Ishikawa (cell line): ENCODE measurements at regions not wholly inside any gene's neighbourhood (a gene's known extent, or its start where the extent isn't known, plus 50 kb on each side); places are given as distances from the start of the nearest gene placed in this dataset.

Source experiments
- CEBPB ChIP-seq: IDR thresholded peaks from 2 replicates; pipeline ENCODE4 v1.6.1; 2012
- CREB1 ChIP-seq: IDR thresholded peaks from 2 replicates; pipeline ENCODE4 v1.6.1; 2012; ENCODE audit warnings: low read depth
- EGR1 ChIP-seq: IDR thresholded peaks from 2 replicates; pipeline ENCODE4 v1.6.1; 2012
- EP300 ChIP-seq: IDR thresholded peaks from 2 replicates; pipeline ENCODE4 v1.6.1; 2012; ENCODE audit warnings: borderline replicate concordance
- FOXM1 ChIP-seq: IDR thresholded peaks from 2 replicates; pipeline ENCODE4 v1.6.1; 2012; ENCODE audit warnings: low read depth, borderline replicate concordance
- MAX ChIP-seq: IDR thresholded peaks from 2 replicates; pipeline ENCODE4 v1.6.1; 2012
- NFIC ChIP-seq: IDR thresholded peaks from 2 replicates; pipeline ENCODE4 v1.6.1; 2012
- RAD21 ChIP-seq: IDR thresholded peaks from 2 replicates; pipeline ENCODE4 v1.6.1; 2012; ENCODE audit warnings: low read depth
- REST ChIP-seq: IDR thresholded peaks from 2 replicates; pipeline ENCODE4 v1.6.1; 2012; ENCODE audit warnings: low read depth, mild to moderate bottlenecking
- TAF1 ChIP-seq: IDR thresholded peaks from 2 replicates; pipeline ENCODE4 v1.6.1; 2012; ENCODE audit warnings: low read depth, mild to moderate bottlenecking
- TCF12 ChIP-seq: IDR thresholded peaks from 2 replicates; pipeline ENCODE4 v1.6.1; 2012; ENCODE audit warnings: low read depth
- TEAD4 ChIP-seq: IDR thresholded peaks from 2 replicates; pipeline ENCODE4 v1.6.1; 2012
- USF1 ChIP-seq: IDR thresholded peaks from 2 replicates; pipeline ENCODE4 v1.6.1; 2012
- YY1 ChIP-seq: IDR thresholded peaks from 2 replicates; pipeline ENCODE4 v1.6.1; 2012; ENCODE audit warnings: low read depth
- ZBTB7A ChIP-seq: IDR thresholded peaks from 2 replicates; pipeline ENCODE4 v1.6.1; 2012; ENCODE audit warnings: low read depth

- TF ChIP-seq TCF12 (no peak), CEBPB (no peak), CREB1 (no peak), TEAD4 (no peak), NFIC (no peak), ZBTB7A (no peak), RAD21 (no peak), EGR1 (no peak), FOXM1 (no peak), TAF1 (no peak), MAX (no peak), EP300 (no peak), USF1 (no peak), YY1 (no peak), REST (no peak)
Measured at GRCh38 chr15:77944002-77944867, 133.3 kb downstream of the TBC1D2B start.

GRCh38 chr15:77942611-77943211 is 134.8 kb downstream of the TBC1D2B start:
- TF ChIP-seq EGR1 (no peak), REST (no peak), TEAD4 (no peak), CREB1 (no peak)

- TF ChIP-seq FOXM1 (no peak), ZBTB7A (no peak), YY1 (no peak), TEAD4 (no peak), NFIC (no peak), EGR1 (no peak), CEBPB (no peak), RAD21 (no peak), TAF1 (no peak), REST (no peak), MAX (no peak), USF1 (no peak), TCF12 (no peak), CREB1 (no peak), EP300 (no peak)
Measured at GRCh38 chr15:77940381-77940947, 137.0 kb downstream of the TBC1D2B start.

- no peak for TF ChIP-seq RAD21
- no peak for TF ChIP-seq FOXM1
- no peak for TF ChIP-seq TCF12
- no peak for TF ChIP-seq MAX
- TF ChIP-seq TEAD4 = no peak
- no peak for TF ChIP-seq TAF1
- no peak for TF ChIP-seq USF1
- TF ChIP-seq REST = no peak
- no peak for TF ChIP-seq NFIC
- no peak for TF ChIP-seq EGR1
- no peak for TF ChIP-seq ZBTB7A
- TF ChIP-seq CEBPB = no peak
- no peak for TF ChIP-seq YY1
- TF ChIP-seq EP300 = no peak
- no peak for TF ChIP-seq CREB1
Measured at GRCh38 chr15:77939851-77940250, 137.7 kb downstream of the TBC1D2B start.
